GM21825 (cell line): ENCODE measurements at regions not wholly inside any gene's neighbourhood (a gene's known extent, or its start where the extent isn't known, plus 50 kb on each side); places are given as distances from the start of the nearest gene placed in this dataset.
"Not testable (repeated sequence)": the region's sequence is repeated elsewhere in the genome, so short reads cannot be mapped to it uniquely, and the experiment has no call there.

Experiments used
- ATAC-seq: cut with Tn5 transposase; IDR thresholded peaks from one replicate; pipeline ENCODE4 v1.9.1; 2021; ENCODE audit warnings: mild to moderate bottlenecking, moderate library complexity; ENCODE audit not compliant: unreplicated experiment

DNA sequence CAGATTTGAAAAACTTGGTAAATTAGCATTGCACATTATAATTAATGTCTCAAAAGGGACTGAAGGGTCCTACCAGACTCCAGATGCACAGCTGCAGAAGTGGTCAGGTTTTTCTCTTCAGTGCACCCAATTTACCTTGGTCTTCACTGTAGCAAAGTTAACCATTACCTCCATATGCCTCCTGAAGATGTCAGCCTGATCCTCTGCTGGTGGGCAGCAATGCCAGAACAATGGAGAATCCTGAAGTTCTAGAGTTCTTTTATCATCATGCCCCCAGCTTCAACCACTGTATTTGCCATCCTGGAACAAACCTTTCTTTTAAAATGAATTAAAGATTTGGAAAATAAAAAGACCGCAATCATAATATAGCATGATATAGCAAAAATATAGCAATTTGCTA lies 1774.8 kb upstream of the CELF4 start:
- ATAC-seq: no peak

DNA sequence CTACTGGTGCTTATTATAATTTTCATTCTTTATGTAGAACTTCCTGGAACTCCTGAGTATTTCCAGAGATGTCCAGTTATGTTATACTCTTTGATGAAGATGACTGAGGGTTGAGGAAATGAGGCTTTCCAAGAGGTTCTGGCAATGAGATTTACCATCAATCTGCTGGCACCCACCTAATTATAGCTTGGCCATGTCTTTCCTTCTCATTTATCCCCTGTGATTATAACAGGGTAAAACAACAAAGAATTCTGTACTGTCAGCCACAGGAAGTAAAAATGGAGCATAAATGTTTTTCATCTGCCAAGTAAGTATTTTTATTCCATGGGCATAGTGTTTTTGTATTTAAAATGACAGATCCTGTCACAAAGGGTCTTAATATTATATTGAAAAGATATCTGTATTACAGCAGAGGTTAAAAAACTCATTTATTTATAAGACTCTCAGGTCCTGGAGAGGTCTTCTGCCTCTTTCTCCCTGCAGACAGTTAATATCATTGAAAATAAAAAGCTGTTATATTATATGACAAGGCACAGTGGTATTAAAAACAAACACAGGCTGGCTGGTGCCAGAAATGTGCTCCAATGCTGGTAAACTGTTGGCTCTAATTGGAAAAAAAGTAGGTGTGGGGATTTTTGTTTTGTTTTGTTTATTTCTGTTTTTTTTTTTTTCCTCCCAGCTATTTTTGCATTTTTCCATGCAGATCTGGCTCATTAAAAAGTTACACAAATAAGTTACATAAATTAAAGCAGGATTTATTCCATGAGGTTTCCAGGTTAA lies 1764.1 kb upstream of the CELF4 start:
- no peak for ATAC-seq

- no peak for ATAC-seq
These were observed 1761.2 kb upstream of the CELF4 start for GRCh38 chr18:39326772-39327171.

GRCh38 chr18:39325973-39326372 lies 1760.4 kb upstream of the CELF4 start:
- no peak for ATAC-seq

GRCh38 chr18:39319141-39319540 lies 1753.5 kb upstream of the CELF4 start:
- no peak for ATAC-seq

GRCh38 chr18:39318462-39318861 lies 1752.9 kb upstream of the CELF4 start:
- no peak for ATAC-seq

- ATAC-seq: no peak
These were observed 1752.4 kb upstream of the CELF4 start for GRCh38 chr18:39318008-39318407.

GRCh38 chr18:39314595-39314994 lies 1749.0 kb upstream of the CELF4 start:
- ATAC-seq: no peak

DNA sequence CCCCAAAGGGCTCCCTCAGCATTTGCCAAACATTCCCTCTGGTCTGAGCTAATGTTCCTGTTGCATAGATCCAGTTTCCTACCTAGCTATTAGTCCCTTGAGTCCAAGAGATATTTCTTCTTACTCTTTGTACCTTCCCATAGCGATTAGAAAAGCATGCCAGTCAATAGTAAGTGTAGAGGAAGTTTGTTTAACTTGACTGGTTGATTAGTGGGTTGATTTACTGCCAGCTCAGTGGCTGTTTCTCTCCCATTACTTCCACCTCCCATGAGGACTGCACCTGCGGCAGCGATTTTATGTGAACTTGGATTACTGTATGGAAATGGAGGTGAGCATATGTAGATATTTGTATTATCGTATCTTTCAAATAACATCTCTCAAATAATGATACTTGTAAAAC lies 1748.4 kb upstream of the CELF4 start:
- no peak for ATAC-seq

GRCh38 chr18:39311111-39311712 lies 1745.6 kb upstream of the CELF4 start:
- ATAC-seq: no peak

DNA sequence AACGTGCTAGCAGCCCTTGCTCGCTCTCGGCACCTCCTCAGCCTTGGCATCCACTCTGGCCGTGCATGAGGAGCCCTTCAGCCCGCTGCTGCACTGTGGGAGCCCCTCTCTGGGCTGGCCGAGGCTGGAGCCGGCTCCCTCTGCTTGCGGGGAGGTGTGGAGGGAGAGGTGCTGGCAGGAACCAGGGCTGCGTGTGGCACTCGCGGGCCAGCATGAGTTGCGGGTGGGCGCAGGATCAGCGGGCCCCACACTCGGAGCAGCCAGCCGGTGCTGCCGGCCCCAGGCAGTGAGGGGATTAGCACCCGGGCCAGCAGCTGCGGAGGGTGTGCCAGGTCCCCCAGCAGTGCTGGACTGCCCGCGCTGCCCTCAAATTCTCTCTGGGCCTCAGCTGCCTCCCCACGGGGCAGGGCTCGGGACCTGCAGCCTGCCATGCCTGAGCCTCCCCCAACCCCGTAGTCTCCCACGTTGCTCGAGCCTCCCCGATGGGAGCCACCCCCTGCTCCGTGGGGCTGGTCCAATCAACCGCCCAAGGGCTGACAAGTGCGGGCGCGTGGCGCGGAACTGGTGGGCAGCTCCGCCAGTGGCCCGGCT lies 1743.4 kb upstream of the CELF4 start:
- ATAC-seq: not testable (repeated sequence)

GRCh38 chr18:39305766-39306165 lies 1740.2 kb upstream of the CELF4 start:
- ATAC-seq: no peak

DNA sequence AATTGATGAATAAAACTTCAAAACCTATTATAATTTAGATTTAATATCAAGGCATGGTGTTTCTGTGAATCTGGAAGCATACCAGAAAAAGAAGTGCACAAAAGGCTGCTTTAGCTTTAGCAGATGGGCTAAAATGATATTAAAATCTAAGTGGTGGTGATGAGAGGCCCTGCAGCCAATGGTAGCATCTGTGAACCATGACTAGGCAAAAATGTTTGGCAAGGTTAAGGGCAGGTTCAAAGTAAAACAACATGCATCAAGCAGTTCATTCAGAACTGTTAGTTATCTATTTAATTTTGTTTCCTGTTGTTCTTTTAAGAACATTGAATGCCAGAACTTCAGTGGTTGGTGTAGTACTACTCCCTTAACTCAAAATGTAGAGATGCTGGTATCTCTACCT lies 1736.9 kb upstream of the CELF4 start:
- ATAC-seq: no peak

DNA sequence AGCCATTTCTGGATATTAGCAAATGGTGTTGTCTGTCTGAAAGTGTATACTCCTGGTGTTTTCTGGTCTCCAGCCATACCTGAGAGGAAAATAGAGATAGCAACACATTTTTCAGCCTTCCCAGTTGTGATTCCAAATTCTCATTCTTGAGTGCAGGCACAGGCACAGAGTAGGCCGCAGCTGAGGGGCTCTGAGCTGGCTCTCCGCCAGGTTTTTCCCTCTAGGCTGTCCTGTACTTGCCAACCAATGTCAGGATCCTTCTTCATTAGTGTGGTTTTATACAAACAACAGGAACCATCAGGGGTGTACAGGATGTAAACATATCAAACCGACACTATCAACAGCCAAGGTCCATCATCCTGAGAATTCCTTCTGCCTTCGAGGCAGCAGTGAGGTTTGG lies 1733.6 kb upstream of the CELF4 start:
- ATAC-seq: no peak

DNA sequence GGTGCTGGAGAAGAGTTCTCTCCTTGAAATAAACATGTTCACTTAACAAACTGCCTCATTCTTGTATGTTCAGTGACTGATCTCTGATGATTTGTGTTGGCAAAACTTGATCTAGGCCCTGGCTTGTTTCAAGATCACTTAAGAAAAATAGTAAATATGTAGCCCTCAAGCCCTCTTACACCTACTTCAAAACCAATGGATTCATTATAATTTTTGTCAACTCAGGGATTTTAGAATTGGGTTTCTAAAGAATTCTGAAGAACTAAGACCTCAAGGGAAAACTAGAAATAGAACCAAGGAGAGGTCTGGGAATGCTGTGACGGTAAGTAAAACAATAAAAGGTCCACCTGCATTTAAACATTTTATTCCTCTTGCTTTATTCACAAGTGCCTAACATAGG lies 1731.6 kb upstream of the CELF4 start:
- ATAC-seq: no peak

GRCh38 chr18:39296293-39296888 lies 1730.8 kb upstream of the CELF4 start:
- no peak for ATAC-seq

DNA sequence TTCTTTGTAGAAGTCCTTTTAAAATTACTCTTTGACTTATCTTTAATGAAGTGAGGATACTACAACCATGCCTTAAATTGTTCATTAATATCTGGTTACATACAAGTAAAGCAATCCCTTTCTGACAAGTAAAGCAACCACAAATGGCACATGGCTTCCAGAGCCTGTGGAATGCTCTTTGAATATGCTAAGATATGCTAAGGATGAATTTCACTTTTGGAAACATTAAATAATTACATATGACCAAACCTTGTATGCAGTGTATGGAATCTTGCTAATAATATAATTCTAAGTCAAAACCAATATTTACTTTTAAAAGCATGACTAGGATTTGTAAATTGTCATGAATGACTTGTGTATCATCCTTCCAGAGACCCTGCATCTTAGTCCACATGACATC lies 1711.2 kb upstream of the CELF4 start:
- ATAC-seq: no peak

GRCh38 chr18:39274535-39274934 lies 1708.9 kb upstream of the CELF4 start:
- no peak for ATAC-seq

- ATAC-seq: no peak
These were observed 1706.6 kb upstream of the CELF4 start for GRCh38 chr18:39272230-39272629.

- no peak for ATAC-seq
These were observed 1706.1 kb upstream of the CELF4 start for GRCh38 chr18:39271654-39272053.

- ATAC-seq: no peak
These were observed 1695.0 kb upstream of the CELF4 start for GRCh38 chr18:39260565-39260964.

DNA sequence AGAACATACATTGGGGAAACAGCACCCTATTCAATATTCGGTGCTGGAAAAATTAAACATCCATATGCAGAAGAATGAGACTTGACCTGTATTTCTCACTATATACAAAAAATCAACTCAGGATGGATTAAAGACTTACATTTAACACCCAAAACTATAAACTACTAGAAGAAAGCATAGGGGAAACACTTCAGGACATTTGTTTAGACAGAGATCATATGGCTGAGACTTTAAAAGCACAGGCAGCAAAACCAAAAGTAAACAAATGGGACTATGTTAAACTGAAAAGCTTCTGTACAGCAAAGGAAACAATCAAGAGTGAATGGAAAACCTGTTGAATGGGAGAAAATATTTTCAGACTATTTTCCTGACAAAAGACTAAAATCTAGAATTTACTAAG lies 1694.1 kb upstream of the CELF4 start:
- no peak for ATAC-seq
